ENCODE measurements at regions not wholly inside any gene's neighbourhood (a gene's known extent, or its start where the extent isn't known, plus 50 kb on each side); places are given as distances from the start of the nearest gene placed in this dataset.

DNA sequence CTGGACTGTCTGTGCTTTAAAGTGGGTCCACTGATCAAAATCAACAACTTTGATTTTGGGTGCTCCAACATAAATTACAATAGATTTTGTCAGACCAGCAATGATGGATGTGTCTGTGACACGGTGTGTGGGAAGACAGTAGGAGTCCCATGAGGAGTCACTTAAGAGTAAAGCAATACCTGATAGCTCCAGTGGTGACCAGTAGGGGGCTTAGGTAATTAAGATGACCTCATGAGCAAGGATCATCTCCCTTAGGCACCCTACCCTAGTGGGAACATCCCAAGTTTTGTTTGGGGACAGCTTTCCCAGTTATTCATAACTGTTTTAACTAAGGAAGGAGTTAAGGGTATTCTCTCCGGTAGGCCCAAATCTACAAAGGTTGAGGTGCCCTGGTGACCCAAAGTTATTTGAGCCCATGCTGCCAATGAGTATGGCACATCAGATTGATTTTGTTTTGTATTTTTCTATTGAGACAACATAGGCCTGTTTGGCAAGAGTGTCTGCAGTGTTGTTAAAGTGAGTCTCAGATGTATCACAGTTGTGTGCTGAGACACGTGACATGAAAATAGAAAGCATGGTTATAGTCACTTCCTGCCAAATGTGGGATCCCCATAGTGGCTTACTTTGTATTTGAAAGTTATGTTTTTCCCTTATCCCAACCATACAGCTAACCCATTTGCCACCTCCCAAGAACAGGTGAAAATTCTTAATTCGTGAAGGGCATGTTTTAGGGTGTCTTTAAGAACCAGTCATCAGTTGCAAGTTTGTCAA, 1337.6 kb upstream of the SLC39A10 start:
- TF ChIP-seq, protein P1, sequence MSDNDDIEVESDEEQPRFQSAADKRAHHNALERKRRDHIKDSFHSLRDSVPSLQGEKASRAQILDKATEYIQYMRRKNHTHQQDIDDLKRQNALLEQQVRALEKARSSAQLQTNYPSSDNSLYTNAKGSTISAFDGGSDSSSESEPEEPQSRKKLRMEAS (IDR thresholded peaks at IDR 0.05; ENCODE audit: low read depth), result no peak
- TF ChIP-seq, protein P2, sequence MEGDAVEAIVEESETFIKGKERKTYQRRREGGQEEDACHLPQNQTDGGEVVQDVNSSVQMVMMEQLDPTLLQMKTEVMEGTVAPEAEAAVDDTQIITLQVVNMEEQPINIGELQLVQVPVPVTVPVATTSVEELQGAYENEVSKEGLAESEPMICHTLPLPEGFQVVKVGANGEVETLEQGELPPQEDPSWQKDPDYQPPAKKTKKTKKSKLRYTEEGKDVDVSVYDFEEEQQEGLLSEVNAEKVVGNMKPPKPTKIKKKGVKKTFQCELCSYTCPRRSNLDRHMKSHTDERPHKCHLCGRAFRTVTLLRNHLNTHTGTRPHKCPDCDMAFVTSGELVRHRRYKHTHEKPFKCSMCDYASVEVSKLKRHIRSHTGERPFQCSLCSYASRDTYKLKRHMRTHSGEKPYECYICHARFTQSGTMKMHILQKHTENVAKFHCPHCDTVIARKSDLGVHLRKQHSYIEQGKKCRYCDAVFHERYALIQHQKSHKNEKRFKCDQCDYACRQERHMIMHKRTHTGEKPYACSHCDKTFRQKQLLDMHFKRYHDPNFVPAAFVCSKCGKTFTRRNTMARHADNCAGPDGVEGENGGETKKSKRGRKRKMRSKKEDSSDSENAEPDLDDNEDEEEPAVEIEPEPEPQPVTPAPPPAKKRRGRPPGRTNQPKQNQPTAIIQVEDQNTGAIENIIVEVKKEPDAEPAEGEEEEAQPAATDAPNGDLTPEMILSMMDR (IDR thresholded peaks at IDR 0.05), result peak; percentile 35
- no peak for TF ChIP-seq POLR2AphosphoS5 (IDR thresholded peaks at IDR 0.05; ENCODE audit: low read depth, low read length)
- TF ChIP-seq FOXM1 (IDR thresholded peaks at IDR 0.05; ENCODE audit: low read depth), result no peak
- no peak for TF ChIP-seq SIN3A (IDR thresholded peaks at IDR 0.05; ENCODE audit: borderline replicate concordance, low read depth, low read length)
- no peak for TF ChIP-seq MXI1 (IDR thresholded peaks at IDR 0.05; ENCODE audit: low read depth, low read length)
- TF ChIP-seq RXRA (IDR thresholded peaks at IDR 0.05; ENCODE audit: borderline replicate concordance, low read depth), result no peak
- no peak for TF ChIP-seq TCF12 (IDR thresholded peaks at IDR 0.05)
- H3K9me2 ChIP-seq, result no peaks in the 10 kb centered on the region
- no peak overlapping the region for H2AFZ ChIP-seq (ENCODE audit: low read depth)
- H3K4me2 ChIP-seq, result no peak overlapping the region
- no peak overlapping the region for H3K9ac ChIP-seq
- DNase-seq, result peak; percentile 9
- WGBS (ENCODE audit: low lambda C conversion rate), result 35% methylated on average over 4 of the region's 4 CpGs
- no peaks in the 10 kb centered on the region for H4K20me1 ChIP-seq (ENCODE audit: insufficient read depth)
- H3F3A ChIP-seq (replicated peaks; ENCODE audit: insufficient read depth), result no peaks in the 10 kb centered on the region
- ChIA-PET CTCF (interaction anchor here (0.7 to 0.8 kb wide), 2 partner anchors 9 to 29 kb away, joined by 3 read pairs; no protein-coding TSS in a partner anchor), POLR2A (no interaction called here)
- H3K4me3 ChIP-seq (ENCODE audit: low read depth in 2 of 2, low read length in 1 of 2), result no peak overlapping the region
- no peak overlapping the region for H3K27ac ChIP-seq (ENCODE audit: low read depth in 2 of 2, low read length in 1 of 2)
- no peaks in the 10 kb centered on the region for H3K79me2 ChIP-seq (ENCODE audit: insufficient read depth)
- no peaks in the 10 kb centered on the region for H3K4me1 ChIP-seq (ENCODE audit: control insufficient read depth in 1 of 2, insufficient read depth in 2 of 2, low read depth in 1 of 2, low read length in 1 of 2)
- no peaks in the 10 kb centered on the region for H3K9me3 ChIP-seq
- H3K27me3 ChIP-seq (ENCODE audit: insufficient read depth), result no peaks in the 10 kb centered on the region
- no peaks in the 10 kb centered on the region for H3K36me3 ChIP-seq (replicated peaks in 1 of 2; ENCODE audit: control insufficient read depth in 1 of 2, insufficient read depth in 2 of 2, low read length in 1 of 2)

DNA sequence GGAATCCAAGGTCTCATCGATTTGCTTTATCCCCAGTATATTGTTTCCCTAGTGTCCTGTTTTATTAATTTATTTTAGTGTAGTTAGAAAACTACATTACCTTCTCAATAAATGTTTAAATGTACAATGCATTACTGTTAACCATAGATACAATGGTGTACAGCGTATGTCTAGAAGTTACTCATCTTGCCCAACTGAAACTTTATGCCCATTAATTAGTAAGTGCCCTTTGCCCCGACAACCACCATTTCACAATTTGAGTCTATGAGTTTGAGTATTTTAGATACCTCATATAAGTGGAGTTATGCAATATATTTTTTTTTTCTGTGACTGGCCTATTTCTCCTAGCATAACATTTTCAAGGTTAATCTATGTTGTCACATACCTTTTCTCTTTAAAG, 1343.0 kb upstream of the SLC39A10 start:
- H3K9ac ChIP-seq, result no peak overlapping the region
- H3K4me2 ChIP-seq, result no peak overlapping the region
- 19% methylated on average over 3 of the region's 3 CpGs for WGBS (ENCODE audit: low lambda C conversion rate)
- no peaks in the 10 kb centered on the region for H3K9me2 ChIP-seq
- no peak overlapping the region for H3K27ac ChIP-seq (ENCODE audit: low read depth in 2 of 2, low read length in 1 of 2)
- CTCF ChIA-PET, result interaction anchor here (0.6 kb wide), 1 partner anchor 898 kb away, joined by 3 read pairs; no protein-coding TSS in a partner anchor
- H4K20me1 ChIP-seq (ENCODE audit: insufficient read depth), result no peaks in the 10 kb centered on the region
- H3K27me3 ChIP-seq (ENCODE audit: insufficient read depth), result no peaks in the 10 kb centered on the region
- no peaks in the 10 kb centered on the region for H3F3A ChIP-seq (replicated peaks; ENCODE audit: insufficient read depth)
- POLR2A ChIA-PET, result no interaction called here
- H3K79me2 ChIP-seq (ENCODE audit: insufficient read depth), result no peaks in the 10 kb centered on the region
- H3K4me1 ChIP-seq (ENCODE audit: control insufficient read depth in 1 of 2, insufficient read depth in 2 of 2, low read depth in 1 of 2, low read length in 1 of 2), result no peaks in the 10 kb centered on the region
- H3K36me3 ChIP-seq (replicated peaks in 1 of 2; ENCODE audit: control insufficient read depth in 1 of 2, insufficient read depth in 2 of 2, low read length in 1 of 2), result no peaks in the 10 kb centered on the region
- H3K4me3 ChIP-seq (ENCODE audit: low read depth in 2 of 2, low read length in 1 of 2), result no peak overlapping the region
- H3K9me3 ChIP-seq, result no peaks in the 10 kb centered on the region
- H2AFZ ChIP-seq (ENCODE audit: low read depth), result no peak overlapping the region
- DNase-seq, result no peak
- TF ChIP-seq RFX5 (IDR thresholded peaks at IDR 0.05; ENCODE audit: low read length), result no peak
- no peak for TF ChIP-seq TEAD4 (IDR thresholded peaks at IDR 0.05; ENCODE audit: borderline replicate concordance, insufficient read depth)
- TF ChIP-seq, protein P3, sequence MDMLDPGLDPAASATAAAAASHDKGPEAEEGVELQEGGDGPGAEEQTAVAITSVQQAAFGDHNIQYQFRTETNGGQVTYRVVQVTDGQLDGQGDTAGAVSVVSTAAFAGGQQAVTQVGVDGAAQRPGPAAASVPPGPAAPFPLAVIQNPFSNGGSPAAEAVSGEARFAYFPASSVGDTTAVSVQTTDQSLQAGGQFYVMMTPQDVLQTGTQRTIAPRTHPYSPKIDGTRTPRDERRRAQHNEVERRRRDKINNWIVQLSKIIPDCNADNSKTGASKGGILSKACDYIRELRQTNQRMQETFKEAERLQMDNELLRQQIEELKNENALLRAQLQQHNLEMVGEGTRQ (IDR thresholded peaks at IDR 0.05; ENCODE audit: borderline replicate concordance, low read depth, low read length), result no peak
- no peak for TF ChIP-seq MXI1 (IDR thresholded peaks at IDR 0.05; ENCODE audit: low read depth, low read length)
- TF ChIP-seq GABPA (IDR thresholded peaks at IDR 0.05; ENCODE audit: low read depth), result no peak
- TF ChIP-seq, protein P4, sequence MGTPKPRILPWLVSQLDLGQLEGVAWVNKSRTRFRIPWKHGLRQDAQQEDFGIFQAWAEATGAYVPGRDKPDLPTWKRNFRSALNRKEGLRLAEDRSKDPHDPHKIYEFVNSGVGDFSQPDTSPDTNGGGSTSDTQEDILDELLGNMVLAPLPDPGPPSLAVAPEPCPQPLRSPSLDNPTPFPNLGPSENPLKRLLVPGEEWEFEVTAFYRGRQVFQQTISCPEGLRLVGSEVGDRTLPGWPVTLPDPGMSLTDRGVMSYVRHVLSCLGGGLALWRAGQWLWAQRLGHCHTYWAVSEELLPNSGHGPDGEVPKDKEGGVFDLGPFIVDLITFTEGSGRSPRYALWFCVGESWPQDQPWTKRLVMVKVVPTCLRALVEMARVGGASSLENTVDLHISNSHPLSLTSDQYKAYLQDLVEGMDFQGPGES (IDR thresholded peaks at IDR 0.05; ENCODE audit: low read depth, low read length), result no peak
- TF ChIP-seq, protein P1 (IDR thresholded peaks at IDR 0.05; ENCODE audit: low read depth), result no peak
- no peak for TF ChIP-seq POLR2AphosphoS5 (IDR thresholded peaks at IDR 0.05; ENCODE audit: low read depth, low read length)
- no peak for TF ChIP-seq EZH2phosphoT487 (IDR thresholded peaks at IDR 0.05; ENCODE audit: borderline replicate concordance, low read depth)
- no peak for TF ChIP-seq TCF12 (IDR thresholded peaks at IDR 0.05)
- TF ChIP-seq, protein P2 (IDR thresholded peaks at IDR 0.05), result no peak
- no peak for TF ChIP-seq MEF2A (IDR thresholded peaks at IDR 0.05; ENCODE audit: borderline replicate concordance, low read depth)
- no peak for TF ChIP-seq FOSL2 (IDR thresholded peaks at IDR 0.05; ENCODE audit: borderline replicate concordance, low read depth)
- no peak for TF ChIP-seq NRF1 (IDR thresholded peaks at IDR 0.05; ENCODE audit: low read depth, low read length)
- TF ChIP-seq GATA2 (CRISPR knock-in tag; IDR thresholded peaks at IDR 0.05), result no peak
- no peak for TF ChIP-seq RXRA (IDR thresholded peaks at IDR 0.05; ENCODE audit: borderline replicate concordance, low read depth)
- no peak for TF ChIP-seq FOXJ3 (CRISPR knock-in tag; IDR thresholded peaks at IDR 0.05)
